AG09319 (cell line): ENCODE measurements at regions not wholly inside any gene's neighbourhood (a gene's known extent, or its start where the extent isn't known, plus 50 kb on each side); places are given as distances from the start of the nearest gene placed in this dataset.
A peak's percentile ranks its signal among the peaks of the same experiment; 100 is the strongest.

Experiments
- DNase-seq: peaks from one replicate; pipeline ENCODE4 v3.0.0-alpha.2; 2010; ENCODE audit warnings: low read depth; ENCODE audit errors: extremely low read depth
- CTCF ChIP-seq: IDR thresholded peaks from 2 replicates; pipeline ENCODE4 v1.5.1; 2011; ENCODE audit warnings: low read depth, mild to moderate bottlenecking, inconsistent platforms, low read length, moderate library complexity

DNA sequence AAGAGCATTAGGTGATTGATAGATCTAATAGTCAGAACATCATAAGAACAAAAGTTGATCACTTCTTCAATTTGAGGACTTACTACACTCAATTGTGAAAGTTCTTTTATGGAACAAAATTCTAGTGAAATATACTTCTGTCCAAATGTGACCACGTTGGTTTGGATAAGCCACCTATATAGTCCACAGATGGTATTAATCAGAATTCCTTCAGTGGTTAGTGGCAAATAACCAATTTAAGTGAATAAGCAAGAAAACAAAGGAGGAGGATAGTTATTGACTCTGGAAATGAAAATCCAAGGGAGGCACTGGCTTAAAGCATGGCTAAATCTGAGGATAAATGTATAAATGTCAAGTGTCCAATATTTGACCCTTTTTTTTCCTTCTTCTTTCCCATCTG, 268.5 kb upstream of the MARCKS start:
- no peak for DNase-seq
- no peak for TF ChIP-seq CTCF

DNA sequence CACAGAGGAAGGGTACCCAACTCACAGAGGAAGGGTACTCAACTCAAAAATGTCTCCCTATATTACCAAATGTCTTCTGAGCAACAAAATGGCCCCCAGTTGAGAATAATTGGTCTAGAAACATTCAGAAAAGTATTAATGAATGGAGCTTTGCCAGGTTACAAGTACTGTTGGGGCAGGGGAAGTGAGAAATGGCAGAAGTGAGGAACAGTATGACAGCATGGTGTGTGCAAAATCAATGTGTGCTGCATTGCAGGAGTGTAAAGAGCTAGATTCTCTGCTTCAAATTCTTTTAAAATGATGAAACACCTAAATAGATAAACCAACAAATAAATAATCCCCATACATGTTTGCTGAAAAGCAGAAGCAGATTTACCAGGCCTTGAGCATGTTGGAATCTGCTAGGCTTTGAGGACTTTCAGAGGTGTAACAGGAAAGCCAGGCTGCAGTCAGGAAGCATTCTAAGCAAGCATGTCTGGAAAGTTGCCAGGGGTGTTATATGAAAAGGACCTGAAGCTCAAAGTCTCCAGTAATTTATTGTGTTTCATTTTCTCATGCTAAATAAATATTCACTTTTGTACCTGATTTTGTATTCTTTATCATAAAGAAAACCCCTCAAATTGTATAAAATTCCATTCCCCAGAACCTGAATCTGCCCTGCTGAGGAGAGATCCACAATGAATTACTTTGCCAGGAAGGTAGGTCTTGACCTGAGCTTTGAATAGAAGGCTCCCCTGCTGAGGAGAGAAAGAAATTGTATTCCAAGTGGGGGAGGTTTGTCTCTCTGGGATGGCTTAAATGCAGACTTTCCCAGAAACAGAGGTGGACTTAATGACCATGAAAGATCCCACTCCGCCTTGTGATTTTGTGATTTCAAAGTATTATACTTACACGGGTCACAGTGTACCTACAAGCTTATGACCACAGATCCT, 265.0 kb upstream of the MARCKS start:
- no peak for DNase-seq
- no peak for TF ChIP-seq CTCF

GRCh38 chr6:113594726-113595125, 262.4 kb upstream of the MARCKS start:
- no peak for TF ChIP-seq CTCF
- no peak for DNase-seq

DNA sequence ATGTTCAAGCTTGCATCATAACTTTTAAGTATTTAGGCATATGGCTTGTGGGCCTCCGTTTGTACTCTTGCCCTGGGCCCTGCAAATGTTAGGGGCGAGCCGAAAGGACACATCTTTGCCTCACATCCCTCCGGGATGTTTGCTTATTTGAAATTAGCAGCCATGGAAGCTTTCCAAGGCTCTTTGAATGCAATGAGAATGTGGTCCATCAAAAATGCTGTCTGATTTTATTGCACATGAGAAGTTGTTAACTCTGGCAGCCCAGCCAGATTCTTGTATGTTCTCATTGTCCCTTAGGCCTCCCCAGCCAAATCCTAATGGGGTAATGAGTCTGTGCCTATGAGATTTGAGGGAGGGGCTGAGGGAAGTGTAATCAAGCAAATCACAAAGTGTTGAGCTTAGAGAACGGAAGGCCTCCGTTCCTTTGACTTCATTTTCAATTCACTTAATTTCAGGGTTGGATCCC, 261.2 kb upstream of the MARCKS start:
- TF ChIP-seq CTCF: no peak
- peak; percentile 90 for DNase-seq

DNA sequence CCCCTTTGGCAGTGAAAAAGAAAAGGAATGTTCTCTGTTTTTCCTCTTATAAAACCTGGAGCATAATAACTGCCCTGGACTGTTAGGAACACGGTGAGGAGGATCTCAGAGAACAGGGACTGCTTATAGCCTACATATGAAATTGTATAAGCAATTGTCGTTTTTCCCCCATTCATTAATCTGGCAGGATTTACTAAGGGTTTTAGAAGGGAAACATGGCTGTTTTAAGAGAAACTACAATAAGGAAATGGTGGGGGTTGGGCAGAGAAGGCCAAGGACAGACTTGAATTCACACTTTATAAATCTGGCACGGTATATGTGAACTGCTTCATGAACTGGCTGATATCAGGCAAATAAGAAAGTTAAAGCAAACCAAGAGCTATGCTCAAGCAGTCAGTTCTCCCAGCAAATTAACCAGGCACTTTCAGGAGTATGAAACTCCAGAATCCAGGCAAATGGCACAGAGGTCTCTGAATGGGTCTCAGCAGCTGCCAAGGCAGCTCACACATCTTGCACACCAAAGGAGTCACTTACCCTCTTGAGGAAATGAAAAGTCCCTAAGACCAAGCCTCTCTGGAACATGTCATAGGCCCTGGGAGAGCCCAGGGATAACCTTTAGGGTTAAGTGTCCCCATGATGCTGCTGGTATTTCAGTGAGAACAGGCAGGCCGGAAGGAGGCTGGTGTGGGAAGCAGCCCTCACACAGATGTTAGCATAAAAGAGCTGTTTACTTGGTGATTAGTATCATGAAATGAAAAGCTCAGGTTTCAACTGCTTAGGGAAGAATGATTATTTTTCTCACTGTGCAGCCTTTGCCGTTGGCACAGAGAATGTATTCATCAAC, 260.5 kb upstream of the MARCKS start:
- no peak for TF ChIP-seq CTCF
- no peak for DNase-seq

- no peak for TF ChIP-seq CTCF
- DNase-seq: no peak
Observed at GRCh38 chr6:113597231-113597583, 259.9 kb upstream of the MARCKS start.

GRCh38 chr6:113598786-113599185, 258.4 kb upstream of the MARCKS start:
- no peak for DNase-seq
- TF ChIP-seq CTCF: no peak
